ENCODE measurements at regions not wholly inside any gene's neighbourhood (a gene's known extent, or its start where the extent isn't known, plus 50 kb on each side); places are given as distances from the start of the nearest gene placed in this dataset.

- no peaks in the 10 kb centered on the region for H3K4me1 Mint-ChIP-seq
- H3K27ac Mint-ChIP-seq, result no peak overlapping the region
- TF ChIP-seq CTCF (IDR thresholded peaks at IDR 0.05; ENCODE audit: unreplicated experiment in 3 of 3), result no peak
- H3K27me3 Mint-ChIP-seq (ENCODE audit: low read depth), result peaks cover 10% of the 10 kb centered on the region
- no peak overlapping the region for H3K4me3 Mint-ChIP-seq
- peaks cover 2% of the 10 kb centered on the region for H3K9me3 Mint-ChIP-seq
- no peaks in the 10 kb centered on the region for H3K36me3 Mint-ChIP-seq (ENCODE audit: low read depth)
These were observed 106.0 kb downstream of the NKX6-1 start for GRCh38 chr4:84392951-84393590.

GRCh38 chr4:84389406-84389805 lies 109.7 kb downstream of the NKX6-1 start:
- Mint-ChIP-seq H3K27me3 (ENCODE audit: low read depth) (peaks cover 7% of the 10 kb centered on the region), H3K36me3 (ENCODE audit: low read depth) (no peaks in the 10 kb centered on the region), H3K9me3 (peaks cover 2% of the 10 kb centered on the region), H3K4me3 (no peak overlapping the region), H3K4me1 (no peaks in the 10 kb centered on the region), H3K27ac (no peak overlapping the region)
- no peak for TF ChIP-seq CTCF (IDR thresholded peaks at IDR 0.05; ENCODE audit: unreplicated experiment in 3 of 3)

GRCh38 chr4:84385203-84385602 lies 113.9 kb downstream of the NKX6-1 start:
- Mint-ChIP-seq H3K9me3 (peaks cover 2% of the 10 kb centered on the region), H3K4me3 (no peak overlapping the region), H3K4me1 (no peaks in the 10 kb centered on the region), H3K36me3 (ENCODE audit: low read depth) (no peaks in the 10 kb centered on the region), H3K27me3 (ENCODE audit: low read depth) (peaks cover 11% of the 10 kb centered on the region), H3K27ac (no peak overlapping the region)
- no peak for TF ChIP-seq CTCF (IDR thresholded peaks at IDR 0.05; ENCODE audit: unreplicated experiment in 3 of 3)

GRCh38 chr4:84384801-84385200 lies 114.3 kb downstream of the NKX6-1 start:
- Mint-ChIP-seq H3K36me3 (ENCODE audit: low read depth) (no peaks in the 10 kb centered on the region), H3K4me3 (no peak overlapping the region), H3K27me3 (ENCODE audit: low read depth) (peaks cover 15% of the 10 kb centered on the region), H3K9me3 (peaks cover 2% of the 10 kb centered on the region), H3K27ac (no peak overlapping the region), H3K4me1 (no peaks in the 10 kb centered on the region)
- TF ChIP-seq CTCF (IDR thresholded peaks at IDR 0.05; ENCODE audit: unreplicated experiment in 3 of 3), result no peak

- H3K4me3 Mint-ChIP-seq, result no peak overlapping the region
- H3K27ac Mint-ChIP-seq, result no peak overlapping the region
- no peaks in the 10 kb centered on the region for H3K36me3 Mint-ChIP-seq (ENCODE audit: low read depth)
- no peaks in the 10 kb centered on the region for H3K4me1 Mint-ChIP-seq
- peaks cover 34% of the 10 kb centered on the region for H3K27me3 Mint-ChIP-seq (ENCODE audit: low read depth)
- no peak for TF ChIP-seq CTCF (IDR thresholded peaks at IDR 0.05; ENCODE audit: unreplicated experiment in 3 of 3)
- no peaks in the 10 kb centered on the region for H3K9me3 Mint-ChIP-seq
These were observed 117.3 kb downstream of the NKX6-1 start for GRCh38 chr4:84381759-84382158.

GRCh38 chr4:84379917-84380641 lies 119.0 kb downstream of the NKX6-1 start:
- Mint-ChIP-seq H3K4me3 (no peak overlapping the region), H3K27ac (peak overlapping the region in 2 of 3 experiments; percentile 12 to 87), H3K9me3 (no peaks in the 10 kb centered on the region), H3K27me3 (ENCODE audit: low read depth) (peaks cover 34% of the 10 kb centered on the region), H3K4me1 (no peaks in the 10 kb centered on the region), H3K36me3 (ENCODE audit: low read depth) (no peaks in the 10 kb centered on the region)
- TF ChIP-seq CTCF (IDR thresholded peaks at IDR 0.05; ENCODE audit: unreplicated experiment in 3 of 3), result no peak
